Transverse colon (tissue), 4 donors: ENCODE measurements at regions not wholly inside any gene's neighbourhood (a gene's known extent, or its start where the extent isn't known, plus 50 kb on each side); places are given as distances from the start of the nearest gene placed in this dataset.

Source experiments
- DNase-seq: peaks from one replicate; pipeline ENCODE4 v3.0.0-alpha.2; 2019
- H3K27ac ChIP-seq, 4 donors: fragments of 200-600 bp; sonication (generic); 2 replicates each; pipeline ENCODE4 v1.5.1; 2016 to 2018; ENCODE audit warnings: inconsistent platforms in 4 of 4
- H3K27me3 ChIP-seq: fragments of 200-600 bp; sonication (generic); 2 replicates; pipeline ENCODE4 v1.5.1; 2017; ENCODE audit warnings: inconsistent platforms
- H3K36me3 ChIP-seq, 4 donors: fragments of 200-600 bp; sonication (generic); 2 replicates each; pipeline ENCODE4 v1.5.1; 2017 to 2019; ENCODE audit warnings: inconsistent platforms in 4 of 4
- H3K4me1 ChIP-seq, 4 donors: fragments of 200-600 bp; sonication (generic); 2 replicates each; pipeline ENCODE4 v1.5.1; 2017 to 2020; ENCODE audit warnings: inconsistent platforms in 4 of 4
- H3K4me3 ChIP-seq, 4 donors: fragments of 200-600 bp; sonication (generic); 1 replicate in 1 of 4; 2 replicates in 3 of 4; pipeline versions ENCODE4 v1.5.1 to v1.6.1; 2017 to 2019; ENCODE audit warnings: inconsistent platforms in 4 of 4
- H3K9me3 ChIP-seq, 2 donors: fragments of 200-600 bp; sonication (generic); 2 replicates each; pipeline ENCODE4 v1.5.1; 2017 to 2019; ENCODE audit warnings: inconsistent platforms in 2 of 2
- EP300 ChIP-seq: sonication (generic); formaldehyde crosslinking; IDR thresholded peaks from one replicate; pipeline ENCODE4 v1.6.1; 2017; ENCODE audit warnings: antibody characterized with exemption, low read depth
- POLR2A ChIP-seq: fragments of 450-650 bp; IDR thresholded peaks from one replicate; pipeline ENCODE4 v1.6.1; 2016; ENCODE audit warnings: antibody characterized with exemption, mild to moderate bottlenecking, moderate library complexity
- POLR2AphosphoS5 ChIP-seq, 3 donors: sonication (generic); formaldehyde crosslinking; IDR thresholded peaks; one replicate each; pipeline ENCODE4 v1.6.1; 2016; ENCODE audit warnings: antibody characterized with exemption in 3 of 3
- WGBS, 2 donors: methylation state at CpG; one replicate each; pipeline ENCODE4 v1.1.5; 2018; ENCODE audit warnings: low coverage in 1 of 2; 5-methylcytosine and 5-hydroxymethylcytosine counted together
- in situ Hi-C, 4 donors: fragments of 200-750 bp; cut with MboI; loops; one replicate each; pipeline versions ENCODE4 v1.15.0 to v1.15.1; 2017; ENCODE audit warnings: low sequenced_read_pairs in 3 of 4, low pct_ligation_motif_present in 1 of 4, low pct_unique_long_range_greater_than_20kb in 1 of 4
- intact Hi-C: fragments of 100-400 bp; cut with DNase I; formaldehyde crosslinking; loops from one replicate; pipeline ENCODE4 v1.15.1; 2023; ENCODE audit warnings: low total_unique reads
- TF ChIP-seq, protein P1 (sequence below), 5 experiments: fragments of 200-600 bp in 3 of 5; fragments of 450-650 bp in 2 of 5; sonication (generic) in 3 of 5; IDR thresholded peaks; 1 replicate in 2 of 5; 2 replicates in 3 of 5; pipeline ENCODE4 v1.5.1; 2016 to 2017; ENCODE audit warnings: antibody characterized with exemption in 5 of 5, inconsistent platforms in 3 of 5, mild to moderate bottlenecking in 2 of 5, moderate library complexity in 1 of 5

DNA sequence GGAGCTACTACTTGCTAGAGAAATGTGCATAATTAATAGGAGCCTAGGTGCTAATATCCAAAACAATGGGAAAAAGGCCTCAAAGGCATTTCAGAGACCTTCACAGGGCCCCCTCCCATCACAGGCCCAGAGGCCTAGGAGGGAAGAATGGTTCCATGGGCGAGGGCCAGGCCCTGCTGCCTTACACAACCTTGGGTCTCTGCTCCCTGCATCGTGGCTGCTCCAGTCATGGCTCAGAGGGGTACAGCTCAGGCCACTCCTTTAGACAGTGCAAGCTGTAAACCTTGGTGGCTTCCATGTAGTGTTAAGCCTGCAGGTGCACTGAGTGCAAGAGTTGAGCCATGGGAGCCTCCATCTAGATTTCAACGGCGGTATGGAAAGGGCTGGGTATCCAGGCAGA is 429.2 kb downstream of the FIGN start:
- no peaks in the 10 kb centered on the region for H3K36me3 ChIP-seq
- in situ Hi-C loops = no loop called here

DNA sequence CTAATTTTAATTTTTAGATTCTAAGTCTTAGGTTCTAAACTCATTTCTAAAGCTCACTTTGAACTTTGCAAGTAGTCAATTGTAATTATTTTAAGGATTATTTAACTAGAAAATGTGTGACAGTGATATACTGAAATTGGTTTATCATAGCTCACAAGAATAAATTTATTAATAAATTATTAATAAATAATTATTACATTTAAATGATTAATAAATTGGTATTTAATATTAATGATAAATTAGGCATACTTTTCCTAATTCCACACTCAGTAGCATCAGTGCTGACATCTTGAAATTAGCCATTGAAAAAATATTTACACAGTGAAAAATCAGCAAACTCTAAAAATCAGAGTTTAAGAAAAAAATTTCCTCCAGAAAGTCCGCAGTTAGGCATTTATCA is 433.7 kb downstream of the FIGN start:
- no peak overlapping the region for H3K4me3 ChIP-seq
- TF ChIP-seq POLR2A (no peak), EP300 (no peak), POLR2AphosphoS5 (IDR thresholded peaks at IDR 0.05) (no peak)
- TF ChIP-seq, protein P1, sequence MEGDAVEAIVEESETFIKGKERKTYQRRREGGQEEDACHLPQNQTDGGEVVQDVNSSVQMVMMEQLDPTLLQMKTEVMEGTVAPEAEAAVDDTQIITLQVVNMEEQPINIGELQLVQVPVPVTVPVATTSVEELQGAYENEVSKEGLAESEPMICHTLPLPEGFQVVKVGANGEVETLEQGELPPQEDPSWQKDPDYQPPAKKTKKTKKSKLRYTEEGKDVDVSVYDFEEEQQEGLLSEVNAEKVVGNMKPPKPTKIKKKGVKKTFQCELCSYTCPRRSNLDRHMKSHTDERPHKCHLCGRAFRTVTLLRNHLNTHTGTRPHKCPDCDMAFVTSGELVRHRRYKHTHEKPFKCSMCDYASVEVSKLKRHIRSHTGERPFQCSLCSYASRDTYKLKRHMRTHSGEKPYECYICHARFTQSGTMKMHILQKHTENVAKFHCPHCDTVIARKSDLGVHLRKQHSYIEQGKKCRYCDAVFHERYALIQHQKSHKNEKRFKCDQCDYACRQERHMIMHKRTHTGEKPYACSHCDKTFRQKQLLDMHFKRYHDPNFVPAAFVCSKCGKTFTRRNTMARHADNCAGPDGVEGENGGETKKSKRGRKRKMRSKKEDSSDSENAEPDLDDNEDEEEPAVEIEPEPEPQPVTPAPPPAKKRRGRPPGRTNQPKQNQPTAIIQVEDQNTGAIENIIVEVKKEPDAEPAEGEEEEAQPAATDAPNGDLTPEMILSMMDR (IDR thresholded peaks at IDR 0.05) = no peak
- H3K4me1 ChIP-seq = no peaks in the 10 kb centered on the region
- no peaks in the 10 kb centered on the region for H3K27me3 ChIP-seq
- no peaks in the 10 kb centered on the region for H3K36me3 ChIP-seq
- no peaks in the 10 kb centered on the region for H3K9me3 ChIP-seq
- H3K27ac ChIP-seq = no peak overlapping the region
- in situ Hi-C loops (no loop called here), intact Hi-C loops (no loop called here)
- no peak for DNase-seq
- 78 to 91% methylated on average over 1 of the region's 1 CpG for WGBS, 2 donors

More for the DNA sequence above, 429.2 kb downstream of the FIGN start:
- Histone ChIP-seq H3K9me3 (no peaks in the 10 kb centered on the region), H3K27me3 (no peaks in the 10 kb centered on the region), H3K4me3 (no peak overlapping the region), H3K4me1 (no peaks in the 10 kb centered on the region), H3K27ac (no peak overlapping the region)
- TF ChIP-seq POLR2A (no peak), EP300 (no peak), POLR2AphosphoS5 (IDR thresholded peaks at IDR 0.05) (no peak)
- TF ChIP-seq, protein P1 (IDR thresholded peaks at IDR 0.05) = no peak
- 20 to 74% methylated on average over 1 to 4 of the region's 4 CpGs for whole genome bisulfite sequencing, 2 donors
- intact Hi-C loops = no loop called here
- DNase-seq = no peak

DNA sequence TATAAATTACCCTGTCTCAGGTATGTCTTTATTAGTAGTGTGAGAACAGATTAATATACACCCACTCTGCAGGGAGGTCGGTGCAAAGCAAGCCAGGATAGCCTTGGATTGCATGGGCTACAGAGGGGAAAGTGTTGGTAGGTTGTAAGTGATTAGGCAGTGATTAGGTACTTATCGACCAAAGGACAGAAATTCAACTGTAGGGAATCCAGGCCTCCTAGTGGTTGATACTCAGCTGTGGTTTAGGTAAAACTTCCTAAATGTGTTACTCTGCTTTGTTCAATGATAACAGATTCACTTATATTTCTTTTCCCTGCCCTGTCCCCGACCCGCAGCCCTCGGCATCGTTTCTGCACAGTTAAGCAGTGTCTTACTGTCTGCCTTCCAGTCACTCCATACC is 444.0 kb downstream of the FIGN start:
- Histone ChIP-seq H3K27ac (no peak overlapping the region), H3K4me1 (no peaks in the 10 kb centered on the region), H3K36me3 (no peaks in the 10 kb centered on the region), H3K4me3 (no peak overlapping the region), H3K9me3 (no peaks in the 10 kb centered on the region), H3K27me3 (no peaks in the 10 kb centered on the region)
- in situ Hi-C loops (no loop called here), intact Hi-C loops (no loop called here)
- TF ChIP-seq POLR2AphosphoS5 (IDR thresholded peaks at IDR 0.05) (no peak), EP300 (no peak), POLR2A (no peak)
- TF ChIP-seq, protein P1 (IDR thresholded peaks at IDR 0.05) = no peak
- no peak for DNase-seq
- WGBS, 2 donors = 82 to 87% methylated on average over 6 of the region's 6 CpGs

DNA sequence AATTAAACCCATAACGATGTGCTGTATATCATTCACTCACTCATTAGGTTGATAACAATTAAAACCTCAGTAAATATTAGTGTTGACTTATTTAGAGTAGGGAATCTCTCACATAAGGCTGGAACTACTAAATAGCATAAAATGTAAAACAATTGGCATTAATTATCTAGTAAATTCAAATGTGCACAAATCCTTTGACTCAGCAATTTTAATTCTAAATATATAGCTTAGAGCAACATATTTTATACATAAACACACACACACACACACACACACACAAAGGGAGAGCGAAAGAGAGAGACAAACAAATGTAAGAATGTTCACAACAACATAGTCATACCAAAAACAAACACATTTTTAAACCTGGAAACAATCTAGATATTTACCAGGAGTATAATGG is 443.1 kb upstream of the KCNH7 start:
- no peaks in the 10 kb centered on the region for H3K9me3 ChIP-seq
- H3K27me3 ChIP-seq = no peaks in the 10 kb centered on the region
- DNase-seq = no peak
- intact Hi-C loops (no loop called here), in situ Hi-C loops (no loop called here)
- H3K4me3 ChIP-seq = no peak overlapping the region
- 60 to 67% methylated on average over 2 of the region's 2 CpGs for WGBS, 2 donors
- H3K4me1 ChIP-seq = no peaks in the 10 kb centered on the region
- H3K36me3 ChIP-seq = no peaks in the 10 kb centered on the region
- no peak overlapping the region for H3K27ac ChIP-seq
- TF ChIP-seq EP300 = no peak
- no peak for TF ChIP-seq POLR2A
- TF ChIP-seq POLR2AphosphoS5 (IDR thresholded peaks at IDR 0.05) = no peak
- TF ChIP-seq, protein P1 (IDR thresholded peaks at IDR 0.05) = no peak
